Activated CD8-positive, alpha-beta T cell treated with anti-CD3 and anti-CD28 coated beads for 36 hours (primary cell): ENCODE measurements at regions not wholly inside any gene's neighbourhood (a gene's known extent, or its start where the extent isn't known, plus 50 kb on each side); places are given as distances from the start of the nearest gene placed in this dataset.

Experiments used
- ATAC-seq: fragments of 200-7000 bp; cut with Tn5 transposase; one replicate; pipeline ENCODE4 v1.10.0; 2021; ENCODE audit warnings: mild to moderate bottlenecking, moderate library complexity
- CTCF ChIA-PET: fragments of 350-600 bp; sonication (Branson Sonifier 250); formaldehyde crosslinking; loops from one replicate; lab custom pipeline; 2021; ENCODE audit warnings: antibody characterized with exemption; lab: Charles Lee
- POLR2A ChIA-PET: fragments of 350-600 bp; sonication (Branson Sonifier 250); formaldehyde crosslinking; loops from one replicate; lab custom pipeline; 2021; ENCODE audit warnings: antibody characterized with exemption; lab: Charles Lee
- DNase-seq: peaks from one replicate; pipeline ENCODE4 v3.0.0-alpha.2; 2020
- H3K27ac Mint-ChIP-seq: one replicate; pipeline ENCODE4 v1.8.0; 2021; ENCODE audit warnings: mild to moderate bottlenecking, mixed read lengths
- H3K27me3 Mint-ChIP-seq: one replicate; pipeline ENCODE4 v1.8.0; 2021; ENCODE audit warnings: mixed read lengths
- H3K36me3 Mint-ChIP-seq: one replicate; pipeline ENCODE4 v1.8.0; 2021; ENCODE audit warnings: low read depth, mixed read lengths
- H3K4me1 Mint-ChIP-seq: one replicate; pipeline ENCODE4 v1.8.0; 2021; ENCODE audit warnings: low read depth, mixed read lengths
- H3K4me3 Mint-ChIP-seq: one replicate; pipeline ENCODE4 v1.8.0; 2021; ENCODE audit warnings: mild to moderate bottlenecking, moderate library complexity, mixed read lengths
- H3K9me3 Mint-ChIP-seq: one replicate; pipeline ENCODE4 v1.8.0; 2021; ENCODE audit warnings: mixed read lengths
- intact Hi-C: fragments of 100-400 bp; cut with micrococcal nuclease; formaldehyde crosslinking; loops from one replicate; pipeline ENCODE4 v1.10.0; 2022
- TF ChIP-seq, protein P1 (sequence below): fragments of 200-600 bp; IDR thresholded peaks from one replicate; pipeline ENCODE4 v1.8.0; 2022; ENCODE audit warnings: antibody characterized with exemption, mild to moderate bottlenecking

DNA sequence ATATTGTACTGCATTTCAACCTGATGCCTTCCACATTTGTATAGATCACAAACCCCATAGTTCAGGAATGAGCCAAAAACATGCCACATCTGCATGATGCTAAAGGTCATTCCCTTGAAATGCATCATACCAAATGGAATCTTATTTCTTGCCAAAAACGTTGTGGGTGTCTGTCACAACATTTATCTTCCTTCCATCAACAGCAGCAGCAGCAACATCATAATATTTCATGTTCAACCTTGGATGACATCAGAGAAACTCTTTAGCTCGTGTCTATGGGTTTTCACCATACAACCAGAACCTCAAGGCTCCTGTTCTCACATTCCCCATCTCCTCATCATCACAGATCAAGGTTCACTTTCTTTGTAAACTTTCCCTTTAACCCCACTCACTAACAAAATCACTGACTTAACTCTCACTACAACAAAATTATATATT is 221.3 kb upstream of the CTAGE1 start:
- Mint-ChIP-seq H3K9me3 (peaks cover 6% of the 10 kb centered on the region), H3K27me3 (peaks cover 7% of the 10 kb centered on the region), H3K4me1 (no peaks in the 10 kb centered on the region), H3K27ac (no peak overlapping the region), H3K36me3 (no peaks in the 10 kb centered on the region), H3K4me3 (no peak overlapping the region)
- intact Hi-C loops = no loop called here
- DNase-seq = no peak
- CTCF ChIA-PET = no interaction called here
- TF ChIP-seq, protein P1, sequence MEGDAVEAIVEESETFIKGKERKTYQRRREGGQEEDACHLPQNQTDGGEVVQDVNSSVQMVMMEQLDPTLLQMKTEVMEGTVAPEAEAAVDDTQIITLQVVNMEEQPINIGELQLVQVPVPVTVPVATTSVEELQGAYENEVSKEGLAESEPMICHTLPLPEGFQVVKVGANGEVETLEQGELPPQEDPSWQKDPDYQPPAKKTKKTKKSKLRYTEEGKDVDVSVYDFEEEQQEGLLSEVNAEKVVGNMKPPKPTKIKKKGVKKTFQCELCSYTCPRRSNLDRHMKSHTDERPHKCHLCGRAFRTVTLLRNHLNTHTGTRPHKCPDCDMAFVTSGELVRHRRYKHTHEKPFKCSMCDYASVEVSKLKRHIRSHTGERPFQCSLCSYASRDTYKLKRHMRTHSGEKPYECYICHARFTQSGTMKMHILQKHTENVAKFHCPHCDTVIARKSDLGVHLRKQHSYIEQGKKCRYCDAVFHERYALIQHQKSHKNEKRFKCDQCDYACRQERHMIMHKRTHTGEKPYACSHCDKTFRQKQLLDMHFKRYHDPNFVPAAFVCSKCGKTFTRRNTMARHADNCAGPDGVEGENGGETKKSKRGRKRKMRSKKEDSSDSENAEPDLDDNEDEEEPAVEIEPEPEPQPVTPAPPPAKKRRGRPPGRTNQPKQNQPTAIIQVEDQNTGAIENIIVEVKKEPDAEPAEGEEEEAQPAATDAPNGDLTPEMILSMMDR = no peak
- no peak for ATAC-seq
- POLR2A ChIA-PET = interaction anchor here (0.6 kb wide), 1 partner anchor 77 kb away, joined by 3 read pairs; no protein-coding TSS in a partner anchor

DNA sequence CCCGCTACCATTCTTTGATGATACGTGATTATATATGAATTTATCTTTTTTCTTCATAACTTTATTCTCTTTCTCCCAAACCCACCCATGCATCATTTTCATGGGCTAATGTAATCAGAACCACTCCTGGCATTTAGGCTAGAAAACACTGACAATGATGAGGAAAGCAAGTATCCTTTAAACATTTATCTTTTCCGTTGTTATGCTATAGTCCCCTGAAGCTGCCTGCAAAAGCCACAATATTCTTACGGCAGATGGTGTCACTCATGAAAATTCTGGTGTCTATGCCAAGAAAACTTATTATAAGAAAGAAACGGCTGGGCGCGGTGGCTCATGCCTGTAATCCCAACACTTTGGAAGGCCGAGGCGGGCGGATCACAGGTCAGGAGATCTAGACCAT is 221.8 kb upstream of the CTAGE1 start:
- ATAC-seq = no peak
- POLR2A ChIA-PET = interaction anchor here (0.6 kb wide), 1 partner anchor 31 kb away, joined by 3 read pairs; no protein-coding TSS in a partner anchor

DNA sequence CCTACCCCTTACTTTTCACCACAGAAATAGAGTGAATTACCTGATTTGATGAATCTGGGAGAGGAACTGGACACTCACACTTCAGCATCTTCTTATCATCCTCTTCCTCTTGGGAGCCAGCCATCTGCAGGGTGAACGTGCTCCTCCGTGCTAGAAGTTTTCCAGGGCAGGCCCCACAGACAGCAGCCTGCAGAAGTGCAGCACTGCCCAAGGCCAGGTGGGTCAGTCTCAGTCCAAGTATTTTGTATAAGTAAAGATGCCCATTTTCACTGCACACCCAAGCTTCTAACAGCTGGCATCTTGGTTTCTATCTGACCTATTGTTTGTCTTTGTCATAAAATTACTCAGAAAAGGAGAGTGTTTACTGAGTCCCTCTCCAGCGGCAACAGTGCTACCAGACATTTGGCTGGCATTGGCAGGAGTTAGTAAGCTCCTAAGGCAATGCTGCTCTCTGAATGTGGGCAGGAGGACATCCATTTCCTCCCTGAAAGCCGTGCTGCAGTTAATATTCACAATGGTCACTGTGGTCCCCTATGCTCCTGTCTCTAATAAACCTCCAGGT is 222.6 kb upstream of the CTAGE1 start:
- CTCF ChIA-PET = no interaction called here
- H3K27ac Mint-ChIP-seq = no peak overlapping the region
- H3K27me3 Mint-ChIP-seq = peaks cover 7% of the 10 kb centered on the region
- peaks cover 6% of the 10 kb centered on the region for H3K9me3 Mint-ChIP-seq
- DNase-seq (no peak), ATAC-seq (no peak)
- intact Hi-C loops = no loop called here
- H3K36me3 Mint-ChIP-seq = no peaks in the 10 kb centered on the region
- TF ChIP-seq, protein P1 = no peak
- no peak overlapping the region for H3K4me3 Mint-ChIP-seq
- no peaks in the 10 kb centered on the region for H3K4me1 Mint-ChIP-seq
- POLR2A ChIA-PET = no interaction called here

More for the DNA sequence above, 221.8 kb upstream of the CTAGE1 start:
- Mint-ChIP-seq H3K4me1 (no peaks in the 10 kb centered on the region), H3K27me3 (peaks cover 7% of the 10 kb centered on the region), H3K4me3 (no peak overlapping the region), H3K9me3 (peaks cover 6% of the 10 kb centered on the region), H3K36me3 (no peaks in the 10 kb centered on the region), H3K27ac (no peak overlapping the region)
- CTCF ChIA-PET = no interaction called here
- TF ChIP-seq, protein P1 = no peak
- no peak for DNase-seq
- intact Hi-C loops = no loop called here

DNA sequence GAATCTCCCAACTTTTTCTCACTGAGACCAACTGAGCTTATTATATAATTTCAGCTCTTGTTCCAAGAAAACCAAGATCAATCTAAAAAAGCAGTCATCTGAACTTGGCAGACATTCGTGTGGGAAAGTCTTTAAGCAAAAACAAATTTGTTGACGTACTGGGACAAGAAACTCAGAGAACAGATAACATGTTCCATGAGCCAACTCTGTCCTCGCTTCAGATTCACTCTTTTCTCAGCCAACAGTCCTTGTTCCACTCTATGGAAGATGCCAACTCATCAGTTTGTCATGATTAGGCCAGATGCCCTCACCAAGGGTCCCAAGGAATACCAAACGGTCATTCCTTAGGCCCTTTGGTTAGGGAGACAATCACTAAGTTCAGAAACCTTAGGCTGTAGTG is 224.2 kb upstream of the CTAGE1 start:
- H3K4me3 Mint-ChIP-seq = no peak overlapping the region
- intact Hi-C loops = no loop called here
- peaks cover 4% of the 10 kb centered on the region for H3K9me3 Mint-ChIP-seq
- H3K36me3 Mint-ChIP-seq = no peaks in the 10 kb centered on the region
- ATAC-seq (no peak), DNase-seq (no peak)
- no peaks in the 10 kb centered on the region for H3K4me1 Mint-ChIP-seq
- ChIA-PET POLR2A (no interaction called here), CTCF (no interaction called here)
- no peak overlapping the region for H3K27ac Mint-ChIP-seq
- TF ChIP-seq, protein P1 = no peak
- peaks cover 7% of the 10 kb centered on the region for H3K27me3 Mint-ChIP-seq

DNA sequence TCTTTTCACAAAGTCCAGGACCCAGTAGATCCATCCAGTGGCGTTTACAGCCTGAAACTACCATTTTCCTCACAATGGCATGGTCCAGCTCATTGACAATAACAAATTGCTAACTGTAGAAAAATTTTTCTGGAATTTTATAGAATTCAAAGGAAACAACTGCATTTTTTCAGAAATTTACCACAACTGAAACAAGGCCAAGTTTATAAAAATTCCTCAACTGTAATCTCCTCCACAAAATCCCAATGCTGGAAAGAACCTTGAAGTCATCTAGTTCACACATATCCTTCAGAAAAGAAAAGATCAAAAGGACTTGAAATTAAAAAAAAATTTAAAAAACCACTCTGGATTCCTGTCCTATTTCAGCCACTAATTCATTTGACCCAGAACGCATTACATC is 226.0 kb upstream of the CTAGE1 start:
- CTCF ChIA-PET = no interaction called here
- Mint-ChIP-seq H3K27me3 (peaks cover 4% of the 10 kb centered on the region), H3K36me3 (no peaks in the 10 kb centered on the region), H3K9me3 (no peaks in the 10 kb centered on the region), H3K4me1 (no peaks in the 10 kb centered on the region), H3K27ac (no peak overlapping the region), H3K4me3 (no peak overlapping the region)
- TF ChIP-seq, protein P1 = no peak
- intact Hi-C loops = no loop called here
- no peak for DNase-seq
- POLR2A ChIA-PET = no interaction called here
- no peak for ATAC-seq
